GM12878 (cell line): ENCODE measurements at regions not wholly inside any gene's neighbourhood (a gene's known extent, or its start where the extent isn't known, plus 50 kb on each side); places are given as distances from the start of the nearest gene placed in this dataset.

ENCODE experiments used
- ATAC-seq: fragments of 200-7000 bp; cut with Tn5 transposase; 3 replicates; pipeline ENCODE4 v1.9.1; 2020; ENCODE audit warnings: mild to moderate bottlenecking, moderate library complexity
- BruUV-seq: library from RNA; stranded (reverse); fragments of 400-500 nt; replicated peaks from 2 replicates; lab custom pipeline; 2021; lab: Mats Ljungman, UMichigan
- CTCF ChIA-PET: fragments of 300-600 bp; sonication (Branson Sonifier 250); formaldehyde crosslinking; extraction: SDS; loops from one replicate; lab custom pipeline; 2021; ENCODE audit warnings: inconsistent platforms; lab: Yijun Ruan, JAX
- POLR2A ChIA-PET: fragments of 350-600 bp; formaldehyde crosslinking; extraction: SDS; loops from one replicate; lab custom pipeline; 2021; ENCODE audit warnings: inconsistent platforms; lab: Charles Lee
- RAD21 ChIA-PET: fragments of 300-600 bp; sonication (Branson Sonifier 250); formaldehyde crosslinking; loops from one replicate; lab custom pipeline; 2023; ENCODE audit warnings: antibody characterized with exemption; ENCODE audit not compliant: unreplicated experiment; lab: Charles Lee
- SMC1A ChIA-PET: fragments of 300-600 bp; sonication (Branson Sonifier 250); formaldehyde crosslinking; loops from one replicate; lab custom pipeline; 2023; ENCODE audit not compliant: unreplicated experiment, uncharacterized antibody; lab: Charles Lee
- DNase-seq: peaks from one replicate; pipeline ENCODE4 v3.0.0-alpha.2; 2011; ENCODE audit warnings: low read depth, low spot score
- FAIRE-seq: peaks from 3 replicates; lab custom pipeline; 2011; peaks lifted over from hg19 to GRCh38; lab: Jason Lieb, UNC
- H2AFZ ChIP-seq: 2 replicates; pipeline ENCODE4 v1.6.0; 2011; ENCODE audit warnings: low read depth, low read length, control low read depth; ENCODE audit not compliant: control insufficient read depth
- H3K27ac ChIP-seq: 2 replicates; pipeline ENCODE4 v1.5.1; 2011; ENCODE audit warnings: control low read depth; ENCODE audit not compliant: control insufficient read depth, insufficient read depth
- H3K27me3 ChIP-seq, 2 experiments: replicated peaks in 1 of 2; 2 replicates each; pipeline versions ENCODE4 v1.6.0 to v1.6.1; 2011; ENCODE audit warnings: low read length in 1 of 2; ENCODE audit not compliant: control insufficient read depth in 2 of 2, insufficient read depth in 2 of 2
- H3K36me3 ChIP-seq, 2 experiments: 2 replicates each; pipeline ENCODE4 v1.5.1; 2011; ENCODE audit warnings: low read length in 1 of 2; ENCODE audit not compliant: control insufficient read depth in 2 of 2, insufficient read depth in 2 of 2
- H3K4me1 ChIP-seq: 2 replicates; pipeline ENCODE4 v1.6.1; 2011; ENCODE audit warnings: mild to moderate bottlenecking, low read length, moderate library complexity, mixed read lengths; ENCODE audit not compliant: control insufficient read depth, insufficient read depth
- H3K4me2 ChIP-seq: 2 replicates; pipeline ENCODE4 v1.6.0; 2011; ENCODE audit warnings: control low read depth; ENCODE audit not compliant: control insufficient read depth, insufficient read depth
- H3K4me3 ChIP-seq: fragments of 200-600 bp; sonication (generic); 2 replicates; pipeline ENCODE4 v1.5.1; 2016
- H3K79me2 ChIP-seq: 2 replicates; pipeline ENCODE4 v1.6.0; 2011; ENCODE audit warnings: low read length; ENCODE audit not compliant: control insufficient read depth, insufficient read depth
- H3K9ac ChIP-seq: 2 replicates; pipeline ENCODE4 v1.8.0; 2011; ENCODE audit warnings: low read length, control low read depth, mixed read lengths; ENCODE audit not compliant: control insufficient read depth, insufficient read depth
- H3K9me3 ChIP-seq: replicated peaks from 3 replicates; pipeline ENCODE4 v1.5.1; 2011; ENCODE audit warnings: mild to moderate bottlenecking, low read length; ENCODE audit not compliant: control insufficient read depth, insufficient read depth
- H4K20me1 ChIP-seq: 2 replicates; pipeline ENCODE4 v1.6.0; 2011; ENCODE audit not compliant: control insufficient read depth, insufficient read depth
- CEBPB ChIP-seq, 2 experiments: fragments of 150-350 bp in 1 of 2; IDR thresholded peaks; 2 replicates each; pipeline ENCODE4 v1.6.1; 2012 to 2014; ENCODE audit warnings: low read depth in 2 of 2, low read length in 2 of 2, borderline replicate concordance in 1 of 2, inconsistent platforms in 1 of 2
- SMAD1 ChIP-seq: fragments of 450-650 bp; IDR thresholded peaks from 2 replicates; pipeline ENCODE4 v1.6.1; 2018; ENCODE audit warnings: mild to moderate bottlenecking, low read depth; ENCODE audit not compliant: partially characterized antibody
- SPI1 ChIP-seq: IDR thresholded peaks from 2 replicates; pipeline ENCODE4 v1.6.1; 2011; ENCODE audit warnings: low read depth, mild to moderate bottlenecking, low read length, moderate library complexity, borderline replicate concordance; ENCODE audit not compliant: insufficient read depth
- ZBTB33 ChIP-seq: fragments of 450-650 bp; IDR thresholded peaks from 2 replicates; pipeline ENCODE4 v1.6.1; 2017; ENCODE audit warnings: mild to moderate bottlenecking
- ZBTB40 ChIP-seq: fragments of 450-650 bp; IDR thresholded peaks from 2 replicates; pipeline ENCODE4 v1.6.1; 2016; ENCODE audit warnings: mild to moderate bottlenecking, moderate library complexity, borderline replicate concordance
- in situ Hi-C: fragments of 300-500 bp; cut with MboI; formaldehyde crosslinking; loops from 9 replicates; pipeline ENCODE4 v1.14.3; 2018; ENCODE audit warnings: mixed read lengths
- intact Hi-C: fragments of 100-400 bp; cut with micrococcal nuclease; formaldehyde crosslinking; loops from one replicate; pipeline ENCODE4 v1.14.2; 2022; ENCODE audit not compliant: unreplicated experiment

DNA sequence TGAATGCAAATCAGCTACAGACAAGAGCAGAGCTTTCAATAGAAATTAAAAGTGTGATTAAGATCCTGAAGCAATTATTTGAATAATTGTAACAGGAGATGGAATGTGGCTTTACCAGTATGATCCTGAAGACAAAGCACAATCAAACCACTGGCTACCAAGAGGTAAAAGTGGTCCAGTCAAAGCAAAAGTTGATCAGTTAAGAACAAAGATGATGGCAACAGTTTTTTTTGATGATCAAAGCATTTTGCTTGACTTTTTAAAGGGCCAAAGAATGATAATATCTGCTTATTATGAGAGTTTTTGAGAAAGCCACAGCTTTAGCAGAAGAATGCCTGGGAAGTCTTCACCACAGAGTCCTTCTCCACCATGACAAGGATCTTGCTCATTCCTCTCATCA, 409.2 kb downstream of the CSNK1G3 start:
- intact Hi-C loops, result no loop called here
- no TSS peak for BruUV-seq

More for the DNA sequence above, 409.2 kb downstream of the CSNK1G3 start:
- FAIRE-seq (no peak), ATAC-seq (no peak), DNase-seq (no peak)
- no peak overlapping the region for H3K4me2 ChIP-seq
- RAD21 ChIA-PET, result no interaction called here
- H3K27me3 ChIP-seq, result no peaks in the 10 kb centered on the region
- H3K79me2 ChIP-seq, result no peaks in the 10 kb centered on the region
- CTCF ChIA-PET, result no interaction called here
- no peaks in the 10 kb centered on the region for H3K36me3 ChIP-seq
- H3K4me1 ChIP-seq, result no peaks in the 10 kb centered on the region
- H2AFZ ChIP-seq, result no peak overlapping the region
- no peak for TF ChIP-seq CEBPB (IDR thresholded peaks at IDR 0.05; ENCODE audit: borderline replicate concordance in 1 of 2, low read depth in 2 of 2, low read length in 2 of 2)
- TF ChIP-seq SMAD1, result no peak
- TF ChIP-seq SPI1, result no peak
- TF ChIP-seq ZBTB40, result no peak
- TF ChIP-seq ZBTB33, result no peak
- no peak overlapping the region for H3K27ac ChIP-seq
- H3K9me3 ChIP-seq, result no peaks in the 10 kb centered on the region
- POLR2A ChIA-PET, result no interaction called here
- H4K20me1 ChIP-seq, result no peaks in the 10 kb centered on the region
- SMC1A ChIA-PET, result no interaction called here
- no peak overlapping the region for H3K4me3 ChIP-seq
- no peak overlapping the region for H3K9ac ChIP-seq
- in situ Hi-C loops, result no loop called here
